Adrenal gland (tissue), 9 donors: ENCODE measurements at regions not wholly inside any gene's neighbourhood (a gene's known extent, or its start where the extent isn't known, plus 50 kb on each side); places are given as distances from the start of the nearest gene placed in this dataset.

Experiments
- DNase-seq, 7 donors: peaks; one replicate each; pipeline ENCODE4 v3.0.0-alpha.2; 2019 to 2020
- H3K27ac ChIP-seq, 5 donors: fragments of 200-600 bp; sonication (generic) in 4 of 5; 1 replicate in 3 of 5; 2 replicates in 2 of 5; pipeline versions ENCODE4 v1.5.1 to v1.8.0; 2016 to 2020; ENCODE audit warnings: mild to moderate bottlenecking in 1 of 5
- H3K27me3 ChIP-seq: fragments of 200-600 bp; 2 replicates; pipeline ENCODE4 v1.8.0; 2021
- H3K36me3 ChIP-seq, 2 donors: fragments of 200-600 bp; replicated peaks in 1 of 2; 1 replicate in 1 of 2; 2 replicates in 1 of 2; pipeline versions ENCODE4 v1.5.1 to v1.8.0; 2018 to 2022
- H3K4me1 ChIP-seq, 2 donors: fragments of 200-600 bp; replicated peaks in 1 of 2; 1 replicate in 1 of 2; 2 replicates in 1 of 2; pipeline versions ENCODE4 v1.5.1 to v1.8.0; 2018 to 2021
- H3K4me3 ChIP-seq, 4 donors: fragments of 200-600 bp; sonication (generic) in 3 of 4; one replicate each; pipeline ENCODE4 v1.5.1; 2016 to 2018
- H3K9me3 ChIP-seq, 3 donors: fragments of 200-600 bp; sonication (generic) in 1 of 3; replicated peaks in 1 of 3; 1 replicate in 2 of 3; 2 replicates in 1 of 3; pipeline versions ENCODE4 v1.5.1 to v1.8.0; 2016 to 2021
- CTCF ChIP-seq, 6 experiments: fragments of 450-650 bp in 4 of 6; fragments of 200-600 bp in 2 of 6; sonication (generic) in 1 of 6; IDR thresholded peaks; 1 replicate in 5 of 6; 2 replicates in 1 of 6; pipeline versions ENCODE4 v1.5.1 to v1.8.0; 2016 to 2021; ENCODE audit warnings: antibody characterized with exemption in 6 of 6, mild to moderate bottlenecking in 2 of 6, moderate library complexity in 1 of 6
- POLR2A ChIP-seq, 2 donors: fragments of 450-650 bp; IDR thresholded peaks; one replicate each; pipeline ENCODE4 v1.6.1; 2017; ENCODE audit warnings: antibody characterized with exemption in 2 of 2, mild to moderate bottlenecking in 2 of 2, moderate library complexity in 1 of 2
- WGBS, 4 donors: extraction: QIAGEN DNeasy Blood & Tissue Kit in 2 of 4; methylation state at CpG; one replicate each; pipeline versions ENCODE4 v1.1.5 to v1.1.7; 2013 to 2017; 5-methylcytosine and 5-hydroxymethylcytosine counted together
- intact Hi-C, 2 donors: fragments of 100-400 bp; cut with DNase I; formaldehyde crosslinking; loops; one replicate each; pipeline versions ENCODE4 v1.14.1 to v1.15.0; 2022 to 2023
- donor health status: healthy with polysubstance abuse.
- donor health status: Bipolar disorder and iron deficiency.
- donor health status: DM: yes; HTN: yes; CAD: no.
- donor health status: DM: no; HTN: no; CAD: no.
- donor health status: DM: no; HTN: no; CAD: no.

- TF ChIP-seq POLR2A (IDR thresholded peaks at IDR 0.05): no peak
- TF ChIP-seq CTCF (IDR thresholded peaks at IDR 0.05): no peak
- 85 to 91% (median 88%) methylated on average over 2 of the region's 2 CpGs for WGBS, 4 donors
Observed at GRCh38 chr1:168897249-168897648, 168.2 kb upstream of the DPT start.

GRCh38 chr1:168903237-168903830 lies 174.3 kb upstream of the DPT start:
- H3K27ac ChIP-seq: no peak overlapping the region
- 86 to 100% (median 91%) methylated on average over 2 of the region's 2 CpGs for WGBS, 4 donors
- intact Hi-C loops: no loop called here

More at GRCh38 chr1:168897249-168897648, 168.2 kb upstream of the DPT start:
- no peaks in the 10 kb centered on the region for H3K27me3 ChIP-seq
- intact Hi-C loops: no loop called here
- H3K4me3 ChIP-seq: no peak overlapping the region
- no peaks in the 10 kb centered on the region for H3K9me3 ChIP-seq
- no peaks in the 10 kb centered on the region for H3K36me3 ChIP-seq
- no peak overlapping the region for H3K27ac ChIP-seq
- DNase-seq: no peak
- H3K4me1 ChIP-seq: no peaks in the 10 kb centered on the region

DNA sequence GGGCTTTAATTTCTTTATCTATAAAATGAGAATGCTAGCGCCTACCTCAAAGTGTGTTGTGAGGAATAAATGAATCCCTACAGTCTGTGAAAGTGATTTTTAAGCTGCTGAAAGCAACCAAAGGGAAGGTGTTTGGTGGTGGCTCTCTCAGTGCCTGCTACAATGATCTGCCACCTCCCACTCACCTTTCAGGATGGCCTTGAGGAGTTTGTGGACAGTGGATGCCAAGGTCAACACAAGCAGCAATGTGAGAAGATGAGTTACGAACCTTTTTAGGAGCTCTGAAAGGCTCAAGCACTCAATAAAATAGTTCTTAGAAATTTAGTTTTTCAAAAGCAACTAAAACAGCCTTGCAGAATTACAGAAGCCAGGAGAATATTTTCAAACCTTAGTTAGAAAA lies 176.6 kb upstream of the DPT start:
- intact Hi-C loops: no loop called here

More at GRCh38 chr1:168903237-168903830, 174.3 kb upstream of the DPT start:
- Histone ChIP-seq H3K4me1 (no peaks in the 10 kb centered on the region), H3K9me3 (no peaks in the 10 kb centered on the region), H3K4me3 (no peak overlapping the region), H3K36me3 (no peaks in the 10 kb centered on the region), H3K27me3 (no peaks in the 10 kb centered on the region)
- no peak for DNase-seq
- no peak for TF ChIP-seq CTCF (IDR thresholded peaks at IDR 0.05)
- TF ChIP-seq POLR2A (IDR thresholded peaks at IDR 0.05): no peak

GRCh38 chr1:168906367-168906766 lies 177.4 kb upstream of the DPT start:
- Histone ChIP-seq H3K4me3 (no peak overlapping the region), H3K27me3 (no peaks in the 10 kb centered on the region), H3K4me1 (no peaks in the 10 kb centered on the region), H3K36me3 (no peaks in the 10 kb centered on the region), H3K9me3 (no peaks in the 10 kb centered on the region), H3K27ac (no peak overlapping the region)
- DNase-seq: no peak
- 70 to 84% (median 74%) methylated on average over 2 of the region's 2 CpGs for WGBS, 4 donors
- intact Hi-C loops: no loop called here
- TF ChIP-seq POLR2A (IDR thresholded peaks at IDR 0.05): no peak
- no peak for TF ChIP-seq CTCF (IDR thresholded peaks at IDR 0.05)

More for the DNA sequence above, 176.6 kb upstream of the DPT start:
- H3K27ac ChIP-seq: no peak overlapping the region
- WGBS, 4 donors: 89 to 90% (median 90%) methylated on average over 2 of the region's 2 CpGs
- no peaks in the 10 kb centered on the region for H3K27me3 ChIP-seq
- no peaks in the 10 kb centered on the region for H3K4me1 ChIP-seq
- TF ChIP-seq CTCF (IDR thresholded peaks at IDR 0.05) (no peak), POLR2A (IDR thresholded peaks at IDR 0.05) (no peak)
- no peaks in the 10 kb centered on the region for H3K9me3 ChIP-seq
- no peak overlapping the region for H3K4me3 ChIP-seq
- no peaks in the 10 kb centered on the region for H3K36me3 ChIP-seq
- DNase-seq: no peak
